B cell (primary cell): ENCODE measurements at regions not wholly inside any gene's neighbourhood (a gene's known extent, or its start where the extent isn't known, plus 50 kb on each side); places are given as distances from the start of the nearest gene placed in this dataset.

Experiments used
- ATAC-seq: fragments of 200-7000 bp; cut with Tn5 transposase; one replicate; pipeline ENCODE4 v1.10.0; 2021; ENCODE audit warnings: low read depth, mild to moderate bottlenecking, moderate number of reproducible peaks, moderate library complexity
- CTCF ChIA-PET: fragments of 350-600 bp; sonication (Branson Sonifier 250); formaldehyde crosslinking; loops from one replicate; lab custom pipeline; 2021; ENCODE audit warnings: antibody characterized with exemption, inconsistent platforms; lab: Charles Lee
- POLR2A ChIA-PET: fragments of 350-600 bp; sonication (Branson Sonifier 250); formaldehyde crosslinking; loops from one replicate; lab custom pipeline; 2021; ENCODE audit warnings: antibody characterized with exemption; lab: Charles Lee
- DNase-seq: peaks from one replicate; pipeline ENCODE4 v3.0.0; 2013
- H2AFZ ChIP-seq: 2 replicates; pipeline ENCODE4 v1.6.1; 2012; ENCODE audit warnings: mild to moderate bottlenecking, low read depth, low read length; ENCODE audit not compliant: insufficient read depth, poor library complexity, severe bottlenecking
- H3K27ac ChIP-seq, 2 donors: 1 replicate in 1 of 2; 2 replicates in 1 of 2; pipeline ENCODE4 v1.5.1; 2012 to 2013; ENCODE audit warnings: low read length in 2 of 2, mild to moderate bottlenecking in 2 of 2, moderate library complexity in 1 of 2
- H3K27me3 ChIP-seq, 4 experiments: fragments of 200-600 bp in 1 of 4; sonication (generic) in 1 of 4; replicated peaks in 1 of 4; 1 replicate in 2 of 4; 2 replicates in 2 of 4; pipeline versions ENCODE4 v1.6.1 to v1.7.0; 2013 to 2016; ENCODE audit warnings: low read length in 3 of 4, mild to moderate bottlenecking in 2 of 4, mixed read lengths in 1 of 4, moderate library complexity in 1 of 4; ENCODE audit not compliant: insufficient read depth in 4 of 4, control insufficient read depth in 3 of 4; ENCODE audit errors: control extremely low read depth in 1 of 4
- H3K36me3 ChIP-seq, 2 experiments: replicated peaks in 1 of 2; 1 replicate in 1 of 2; 2 replicates in 1 of 2; pipeline versions ENCODE4 v1.6.1 to v1.7.1; 2013; ENCODE audit warnings: low read length in 1 of 2; ENCODE audit not compliant: insufficient read depth in 2 of 2, control insufficient read depth in 1 of 2; ENCODE audit errors: control extremely low read depth in 1 of 2, extremely low read depth in 1 of 2
- H3K4me1 ChIP-seq, 2 donors: fragments of 200-600 bp in 1 of 2; sonication (generic) in 1 of 2; 1 replicate in 1 of 2; 2 replicates in 1 of 2; pipeline versions ENCODE4 v1.5.1 to v1.6.1; 2013 to 2017; ENCODE audit warnings: low read length in 2 of 2; ENCODE audit not compliant: control insufficient read depth in 2 of 2, insufficient read depth in 2 of 2
- H3K4me2 ChIP-seq: replicated peaks from 2 replicates; pipeline ENCODE3; 2012; ENCODE audit warnings: mild to moderate bottlenecking, low read depth, low read length; ENCODE audit not compliant: poor library complexity, severe bottlenecking
- H3K4me3 ChIP-seq, 5 experiments: fragments of 200-600 bp in 1 of 5; sonication (generic) in 1 of 5; 1 replicate in 3 of 5; 2 replicates in 2 of 5; pipeline versions ENCODE4 v1.5.1 to v1.7.0; 2011 to 2016; ENCODE audit warnings: low read length in 4 of 5, mild to moderate bottlenecking in 4 of 5, low read depth in 2 of 5, control low read depth in 1 of 5, moderate library complexity in 1 of 5; ENCODE audit not compliant: insufficient read depth in 1 of 5; ENCODE audit errors: control extremely low read depth in 1 of 5, extremely low read depth in 1 of 5
- H3K79me2 ChIP-seq: fragments of 200-600 bp; sonication (generic); one replicate; pipeline ENCODE4 v1.6.0; 2016; ENCODE audit warnings: low read length; ENCODE audit not compliant: control insufficient read depth, insufficient read depth
- H3K9ac ChIP-seq: fragments of 200-600 bp; sonication (generic); 2 replicates; pipeline ENCODE4 v1.6.1; 2017; ENCODE audit warnings: mild to moderate bottlenecking, low read length, moderate library complexity
- H3K9me3 ChIP-seq, 3 donors: one replicate each; pipeline versions ENCODE4 v1.6.1 to v1.7.1; 2013; ENCODE audit warnings: low read length in 2 of 3; ENCODE audit not compliant: control insufficient read depth in 2 of 3, insufficient read depth in 1 of 3; ENCODE audit errors: control extremely low read depth in 1 of 3
- H4K20me1 ChIP-seq: 2 replicates; pipeline ENCODE4 v1.6.0; 2012; ENCODE audit warnings: mild to moderate bottlenecking, low read length; ENCODE audit not compliant: insufficient read depth, control insufficient read depth, poor library complexity, severe bottlenecking
- H3K27ac Mint-ChIP-seq: one replicate; pipeline ENCODE4 v1.8.0; 2021; ENCODE audit warnings: mixed read lengths
- H3K27me3 Mint-ChIP-seq: one replicate; pipeline ENCODE4 v1.8.0; 2021; ENCODE audit warnings: mixed read lengths
- H3K4me1 Mint-ChIP-seq: one replicate; pipeline ENCODE4 v1.8.0; 2021; ENCODE audit warnings: mixed read lengths
- H3K4me3 Mint-ChIP-seq: one replicate; pipeline ENCODE4 v1.8.0; 2021; ENCODE audit warnings: mixed read lengths
- H3K9me3 Mint-ChIP-seq: one replicate; pipeline ENCODE4 v1.8.0; 2022; ENCODE audit warnings: mixed read lengths; ENCODE audit not compliant: insufficient read depth
- CTCF ChIP-seq: fragments of 200-600 bp; IDR thresholded peaks from one replicate; pipeline ENCODE4 v1.8.0; 2022; ENCODE audit warnings: antibody characterized with exemption, mild to moderate bottlenecking
- EZH2 ChIP-seq: IDR thresholded peaks from 2 replicates; pipeline ENCODE4 v1.6.1; 2012; ENCODE audit warnings: borderline replicate concordance, low read depth, mild to moderate bottlenecking, moderate library complexity, low read length; ENCODE audit not compliant: insufficient read depth, poor library complexity, severe bottlenecking
- WGBS: methylation state at CpG from one replicate; pipeline ENCODE4 v1.1.5; 2013; ENCODE audit warnings: missing lambda C conversion rate; ENCODE audit not compliant: insufficient coverage; 5-methylcytosine and 5-hydroxymethylcytosine counted together
- intact Hi-C: fragments of 100-400 bp; cut with micrococcal nuclease; formaldehyde crosslinking; loops from one replicate; pipeline ENCODE4 v1.10.0; 2022

GRCh38 chr20:1813674-1814635, 81.3 kb upstream of the SIRPA start:
- Mint-ChIP-seq H3K9me3 (no peaks in the 10 kb centered on the region), H3K27ac (peak overlapping the region; percentile 21), H3K4me3 (no peak overlapping the region), H3K27me3 (peaks cover 9% of the 10 kb centered on the region), H3K4me1 (peaks cover 54% of the 10 kb centered on the region)
- no peaks in the 10 kb centered on the region for H4K20me1 ChIP-seq
- no peak for TF ChIP-seq CTCF
- TF ChIP-seq EZH2 = no peak
- intact Hi-C loops = no loop called here
- no peak overlapping the region for H3K4me2 ChIP-seq
- ATAC-seq = no peak
- no peaks in the 10 kb centered on the region for H3K79me2 ChIP-seq
- WGBS = 98% methylated on average over 8 of the region's 13 CpGs
- ChIA-PET POLR2A (no interaction called here), CTCF (interaction anchor here (4.3 kb wide), 1 partner anchor 11 kb away, joined by 13 read pairs; no protein-coding TSS in a partner anchor)
- H3K9ac ChIP-seq = no peak overlapping the region
- no peak overlapping the region for H3K4me3 ChIP-seq
- H3K4me1 ChIP-seq = peaks cover 31 to 41% of the 10 kb centered on the region in 2 donors
- no peaks in the 10 kb centered on the region for H3K9me3 ChIP-seq
- DNase-seq = no peak
- H3K27ac ChIP-seq = no peak overlapping the region
- no peaks in the 10 kb centered on the region for H3K27me3 ChIP-seq
- H2AFZ ChIP-seq = no peak overlapping the region
- no peaks in the 10 kb centered on the region for H3K36me3 ChIP-seq

- no peaks in the 10 kb centered on the region for H3K9me3 Mint-ChIP-seq
- Histone ChIP-seq H3K36me3 (no peaks in the 10 kb centered on the region), H3K79me2 (no peaks in the 10 kb centered on the region), H3K27ac (no peak overlapping the region), H2AFZ (no peak overlapping the region), H4K20me1 (no peaks in the 10 kb centered on the region), H3K4me1 (peaks cover 31 to 36% of the 10 kb centered on the region in 2 donors), H3K4me3 (no peak overlapping the region), H3K27me3 (no peaks in the 10 kb centered on the region), H3K9ac (no peak overlapping the region), H3K9me3 (no peaks in the 10 kb centered on the region), H3K4me2 (no peak overlapping the region)
- TF ChIP-seq EZH2 = no peak
- TF ChIP-seq CTCF = no peak
- no peak overlapping the region for H3K4me3 Mint-ChIP-seq
- 100% methylated on average over 3 of the region's 7 CpGs for WGBS
- POLR2A ChIA-PET = no interaction called here
- ATAC-seq (no peak), DNase-seq (no peak)
- intact Hi-C loops = no loop called here
- peak overlapping the region; percentile 43 for H3K27ac Mint-ChIP-seq
- peaks cover 6% of the 10 kb centered on the region for H3K27me3 Mint-ChIP-seq
- H3K4me1 Mint-ChIP-seq = peaks cover 49% of the 10 kb centered on the region
- CTCF ChIA-PET = interaction anchor here (0.7 to 4.3 kb wide), 2 partner anchors 9 to 10 kb away, joined by 3 to 13 read pairs; no protein-coding TSS in a partner anchor
Measured at GRCh38 chr20:1813101-1813529, 82.1 kb upstream of the SIRPA start.
